ENCODE measurements at regions not wholly inside any gene's neighbourhood (a gene's known extent, or its start where the extent isn't known, plus 50 kb on each side); places are given as distances from the start of the nearest gene placed in this dataset.

DNA sequence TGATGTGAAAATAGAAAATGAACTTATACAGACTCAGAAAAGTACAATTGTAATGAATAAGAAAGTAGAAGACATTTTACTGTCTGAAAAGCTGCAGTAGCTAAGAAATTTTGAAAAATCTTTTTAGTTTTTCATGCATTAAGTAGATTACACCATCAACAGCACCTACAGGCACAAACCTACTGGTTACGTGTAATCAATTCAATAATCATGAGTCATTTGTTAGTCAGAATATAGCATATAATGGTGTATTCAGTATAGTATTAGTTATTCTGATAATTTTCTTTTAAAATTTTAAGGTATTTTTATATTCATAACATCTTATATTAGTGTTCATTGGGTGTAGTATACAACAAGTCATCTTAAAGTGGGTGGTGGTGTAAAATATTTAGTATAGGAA lies 550.5 kb upstream of the GBE1 start:
- TF ChIP-seq, protein P1, sequence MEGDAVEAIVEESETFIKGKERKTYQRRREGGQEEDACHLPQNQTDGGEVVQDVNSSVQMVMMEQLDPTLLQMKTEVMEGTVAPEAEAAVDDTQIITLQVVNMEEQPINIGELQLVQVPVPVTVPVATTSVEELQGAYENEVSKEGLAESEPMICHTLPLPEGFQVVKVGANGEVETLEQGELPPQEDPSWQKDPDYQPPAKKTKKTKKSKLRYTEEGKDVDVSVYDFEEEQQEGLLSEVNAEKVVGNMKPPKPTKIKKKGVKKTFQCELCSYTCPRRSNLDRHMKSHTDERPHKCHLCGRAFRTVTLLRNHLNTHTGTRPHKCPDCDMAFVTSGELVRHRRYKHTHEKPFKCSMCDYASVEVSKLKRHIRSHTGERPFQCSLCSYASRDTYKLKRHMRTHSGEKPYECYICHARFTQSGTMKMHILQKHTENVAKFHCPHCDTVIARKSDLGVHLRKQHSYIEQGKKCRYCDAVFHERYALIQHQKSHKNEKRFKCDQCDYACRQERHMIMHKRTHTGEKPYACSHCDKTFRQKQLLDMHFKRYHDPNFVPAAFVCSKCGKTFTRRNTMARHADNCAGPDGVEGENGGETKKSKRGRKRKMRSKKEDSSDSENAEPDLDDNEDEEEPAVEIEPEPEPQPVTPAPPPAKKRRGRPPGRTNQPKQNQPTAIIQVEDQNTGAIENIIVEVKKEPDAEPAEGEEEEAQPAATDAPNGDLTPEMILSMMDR (conservative IDR thresholded peaks at IDR 0.05; ENCODE audit: low read depth, low read length), result no peak
- TF ChIP-seq EZH2 (IDR thresholded peaks at IDR 0.05; ENCODE audit: low read length, unreplicated experiment) (no peak), EZH2phosphoT487 (IDR thresholded peaks at IDR 0.05; ENCODE audit: borderline replicate concordance, low read length) (no peak)

Data from PC-3 (cell line).